EH (cell line): ENCODE measurements at regions not wholly inside any gene's neighbourhood (a gene's known extent, or its start where the extent isn't known, plus 50 kb on each side); places are given as distances from the start of the nearest gene placed in this dataset.
A peak's percentile ranks its signal among the peaks of the same experiment; 100 is the strongest.
"Not testable (repeated sequence)": the region's sequence is repeated elsewhere in the genome, so short reads cannot be mapped to it uniquely, and the experiment has no call there.

ENCODE experiments used
- DNase-seq: peaks from one replicate; pipeline ENCODE4 v3.0.0-alpha.2; 2015; ENCODE audit warnings: low read depth

DNA sequence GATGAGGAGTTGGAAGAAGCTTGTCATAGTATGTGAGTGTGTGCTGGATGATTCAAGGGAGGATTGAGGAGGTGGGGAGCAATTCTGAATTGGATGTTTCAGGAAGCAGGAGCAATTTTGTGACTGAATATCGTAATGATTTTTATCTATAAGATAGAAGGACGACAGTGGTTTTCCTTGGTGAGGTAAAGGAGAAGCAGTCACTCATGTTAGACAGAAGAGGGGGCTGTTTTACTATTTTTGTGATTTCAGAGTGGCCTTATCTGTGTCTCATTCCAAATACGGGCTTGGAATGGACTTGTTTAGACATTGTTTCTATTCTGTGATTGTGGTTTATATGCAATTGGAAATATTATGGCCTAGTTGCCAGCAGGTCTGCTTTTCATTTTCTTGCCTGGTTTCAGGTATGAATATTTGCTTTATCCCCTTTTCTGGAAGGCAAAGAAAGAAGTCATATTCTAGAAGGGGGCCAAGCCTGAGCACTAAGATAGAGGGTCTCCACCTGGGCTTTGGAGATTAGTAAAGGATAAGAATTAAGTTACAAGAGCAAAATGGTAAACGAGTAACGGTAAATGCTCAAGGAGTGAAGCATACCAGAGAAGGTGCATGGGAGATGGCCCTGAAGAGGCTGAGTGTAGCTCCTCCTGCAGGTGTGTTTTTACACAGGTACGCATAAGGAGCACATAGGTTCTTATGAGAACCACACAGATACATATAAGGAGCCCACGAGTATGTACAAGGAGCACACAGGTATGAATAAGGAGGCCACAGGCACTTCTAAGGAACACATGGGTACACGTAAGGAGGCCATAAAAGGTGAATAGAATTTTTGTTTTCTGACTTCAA lies 124.6 kb upstream of the KCNAB1 start:
- DNase-seq = peak; percentile 60

DNA sequence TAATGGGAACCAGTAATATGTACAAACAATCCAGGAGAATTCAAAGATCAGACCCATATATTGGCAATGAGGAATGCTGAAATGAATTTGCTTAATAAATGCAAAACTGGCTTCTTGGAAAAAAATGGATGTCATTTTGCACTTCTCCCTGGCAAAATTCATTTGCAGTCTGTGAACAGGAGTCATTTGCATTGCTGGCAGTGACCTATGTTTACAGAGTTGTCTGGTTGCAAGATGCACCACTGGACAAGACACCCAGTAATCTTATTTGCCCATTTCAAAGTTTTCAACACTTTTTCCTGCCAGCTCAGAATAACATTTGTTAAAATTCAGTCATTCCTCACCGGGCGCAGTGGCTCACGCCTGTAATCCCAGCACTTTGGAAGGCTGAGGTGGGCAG lies 123.5 kb upstream of the KCNAB1 start:
- no peak for DNase-seq

DNA sequence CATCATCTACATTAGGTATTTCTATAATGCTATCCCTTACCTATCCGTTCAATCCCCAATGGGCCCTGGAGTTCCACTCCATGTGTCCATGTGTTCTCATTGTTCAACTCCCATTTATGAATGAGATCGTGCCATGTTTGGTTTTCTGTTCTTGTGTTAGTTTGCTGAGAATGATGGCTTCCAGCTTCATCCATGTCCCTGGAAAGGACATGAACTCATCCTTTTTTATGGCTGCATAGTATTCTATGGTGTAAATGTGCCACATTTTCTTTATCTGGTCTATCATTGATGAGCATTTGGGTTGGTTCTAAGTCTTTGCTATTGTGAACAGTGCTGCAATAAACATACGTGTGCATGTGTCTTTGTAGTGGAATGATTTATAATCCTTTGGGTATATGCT lies 122.2 kb upstream of the KCNAB1 start:
- DNase-seq = not testable (repeated sequence)

DNA sequence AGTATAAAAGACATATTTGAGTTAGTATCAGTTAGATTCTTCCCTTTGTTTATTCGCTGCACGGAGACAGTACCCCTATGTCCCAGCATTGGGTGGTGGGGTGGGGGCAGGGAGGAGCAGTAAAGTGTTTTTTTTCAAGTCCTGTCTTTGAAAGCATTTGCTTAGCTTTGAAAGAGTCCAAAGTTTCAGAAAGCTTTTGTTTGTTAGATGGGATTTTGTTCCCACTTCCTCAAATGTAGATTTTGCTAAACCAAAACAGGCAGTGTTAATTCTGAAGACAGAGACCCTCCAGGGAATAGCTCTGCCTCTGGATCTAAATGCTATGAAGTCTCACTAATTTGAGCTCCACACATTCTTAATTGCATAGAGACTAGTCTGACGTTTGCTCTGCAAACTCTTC lies 114.6 kb upstream of the KCNAB1 start:
- no peak for DNase-seq

DNA sequence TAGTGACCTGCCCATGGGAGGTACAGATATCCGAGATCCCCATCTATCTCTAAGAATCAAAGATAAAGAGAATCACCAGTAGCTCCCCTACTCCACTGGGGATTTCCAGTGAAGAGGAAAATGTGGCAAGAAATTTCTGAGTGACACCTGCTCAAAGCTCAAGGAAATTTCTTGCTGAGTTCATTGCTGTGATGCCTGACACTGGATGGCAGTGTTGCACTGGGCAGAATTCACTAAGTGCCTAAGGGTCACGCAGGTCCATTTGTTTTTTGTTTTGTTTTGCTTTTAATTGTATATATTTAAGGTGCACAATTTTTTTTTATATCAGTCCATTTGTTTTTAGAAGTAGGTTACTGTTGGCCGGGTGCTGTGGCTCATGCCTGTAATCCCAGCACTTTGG lies 109.5 kb upstream of the KCNAB1 start:
- DNase-seq = no peak

DNA sequence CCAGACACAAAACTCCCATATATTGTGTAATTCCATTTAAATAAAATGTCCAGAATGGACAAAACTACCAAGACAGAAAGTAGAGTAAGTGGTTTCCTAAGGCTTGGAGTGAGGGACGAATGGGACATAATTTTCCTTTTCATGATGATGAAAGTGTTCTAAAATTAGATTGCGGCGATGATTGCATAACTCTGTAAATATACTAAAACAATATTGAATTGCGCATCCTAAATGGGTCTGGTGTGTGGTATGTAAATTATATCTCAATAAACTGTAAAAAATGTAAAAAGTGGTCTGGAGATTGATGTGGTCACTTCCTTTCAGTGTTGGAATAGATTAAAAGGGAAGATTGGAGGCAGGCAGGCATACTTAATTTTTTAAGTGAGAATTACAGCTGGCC lies 105.9 kb upstream of the KCNAB1 start:
- DNase-seq = no peak

DNA sequence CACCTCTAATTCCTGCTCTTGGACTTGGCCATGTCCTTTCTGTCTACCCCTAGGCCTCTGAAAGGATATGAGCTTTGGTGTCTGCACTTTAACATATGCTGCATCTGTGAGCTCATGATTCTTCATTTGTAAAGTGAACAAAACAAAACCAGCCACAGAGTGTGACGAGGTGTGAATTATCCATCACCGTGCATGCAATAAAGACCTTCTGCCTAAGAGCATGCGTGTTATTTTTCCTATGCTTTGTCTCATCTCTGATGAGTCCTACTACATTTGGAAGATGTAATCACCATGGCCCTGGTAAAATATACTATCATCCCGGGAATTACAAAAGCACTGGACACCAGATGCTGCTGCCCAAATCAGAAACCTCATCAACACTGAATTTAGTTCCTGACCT lies 103.5 kb upstream of the KCNAB1 start:
- DNase-seq = no peak

DNA sequence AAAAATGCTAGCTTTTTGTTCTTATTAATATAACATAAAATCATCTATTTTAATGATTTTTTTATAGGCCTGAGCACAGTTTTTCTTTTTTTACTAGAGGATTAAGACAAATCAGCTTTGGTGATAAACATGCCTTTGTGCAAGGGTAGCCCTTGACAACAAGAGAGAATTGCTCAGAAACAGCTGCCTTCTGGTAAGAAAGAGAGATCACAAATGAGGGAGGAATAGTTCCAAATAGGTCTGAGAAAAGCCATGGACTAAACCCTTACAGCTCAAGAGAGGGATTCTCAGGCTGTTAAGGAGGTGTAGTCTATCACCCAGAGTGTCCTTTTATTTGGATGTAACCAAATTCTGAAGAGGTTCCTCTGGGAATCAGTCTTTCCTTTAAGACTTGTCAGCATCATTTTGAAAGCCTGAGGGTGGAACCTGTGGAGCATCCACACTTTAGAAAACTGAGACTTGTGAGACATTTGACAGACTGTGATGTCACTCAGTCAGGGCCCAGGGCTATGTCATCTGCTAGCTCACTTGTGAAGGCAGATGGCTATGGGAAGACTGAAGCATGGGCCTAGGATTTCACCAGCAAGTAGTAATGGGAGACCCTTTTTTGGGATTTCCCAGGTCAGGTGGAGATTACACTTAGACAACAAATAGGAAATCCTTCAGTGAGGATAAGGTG lies 102.9 kb upstream of the KCNAB1 start:
- no peak for DNase-seq

DNA sequence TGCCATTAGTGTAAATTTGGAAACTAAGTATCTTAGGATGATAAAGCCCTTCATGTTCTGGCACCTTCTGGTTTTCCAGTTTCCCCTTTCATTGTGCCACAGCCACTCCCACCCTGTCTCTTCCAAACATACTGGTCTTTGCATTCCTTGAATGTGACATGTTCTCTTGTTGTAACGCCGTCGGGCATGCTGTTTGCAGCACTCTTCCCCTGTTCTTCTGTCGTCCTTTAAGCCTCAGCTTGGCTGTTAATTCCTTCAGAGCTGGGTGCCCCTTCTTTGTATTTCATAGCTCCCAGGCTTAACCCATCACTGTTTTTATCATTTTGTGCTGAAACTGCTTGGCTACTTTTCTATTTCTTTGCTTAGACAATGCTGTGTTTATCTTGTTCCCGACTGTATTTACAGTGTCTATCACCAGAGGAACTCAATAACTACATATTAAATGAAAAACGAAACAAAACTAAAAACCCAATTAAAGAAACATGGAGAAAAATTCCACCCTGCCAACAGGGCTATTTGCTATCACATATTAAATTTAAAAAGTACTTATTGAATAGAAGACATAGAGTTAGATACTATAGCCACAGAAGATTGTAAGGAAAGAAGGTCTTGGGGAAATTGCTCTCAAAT lies 95.4 kb upstream of the KCNAB1 start:
- peak; percentile 40 for DNase-seq

DNA sequence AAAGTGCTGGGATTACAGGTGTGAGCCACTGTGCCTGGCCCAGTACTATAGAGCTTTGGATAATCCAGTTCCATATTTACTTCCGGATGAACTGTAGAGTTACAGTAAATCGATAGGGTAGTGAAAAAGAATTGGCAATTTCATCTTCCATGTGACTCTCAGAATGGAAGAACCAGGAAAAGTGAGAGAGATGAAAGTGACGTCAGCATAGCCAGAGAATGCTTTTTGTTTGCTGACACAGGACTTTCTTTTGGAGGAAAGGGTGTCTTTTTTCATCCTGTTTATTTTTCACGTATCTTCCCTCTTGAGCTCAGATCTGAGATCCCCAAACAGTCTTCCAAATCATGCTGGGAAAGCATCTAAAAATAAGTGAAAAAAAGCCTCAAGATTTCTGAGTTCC lies 91.2 kb upstream of the KCNAB1 start:
- DNase-seq = no peak

DNA sequence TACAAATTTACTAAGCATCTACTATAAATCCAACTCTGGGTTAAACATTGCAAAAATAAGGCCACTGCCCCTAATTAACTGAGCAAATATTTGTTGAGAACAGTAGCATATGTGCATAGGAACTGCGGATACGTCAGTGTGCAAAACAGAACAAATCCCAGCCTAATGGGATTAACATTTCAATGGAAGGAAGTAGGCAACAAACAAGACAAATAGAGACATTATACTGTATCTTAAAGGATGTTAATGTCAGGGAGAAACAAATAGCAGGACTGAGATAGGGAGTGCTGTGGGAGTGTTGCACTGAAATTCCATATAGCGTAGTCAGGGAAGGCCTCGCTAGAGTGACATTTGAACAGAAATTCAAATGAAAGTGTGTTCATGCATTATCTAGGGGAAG lies 89.7 kb upstream of the KCNAB1 start:
- DNase-seq = no peak

DNA sequence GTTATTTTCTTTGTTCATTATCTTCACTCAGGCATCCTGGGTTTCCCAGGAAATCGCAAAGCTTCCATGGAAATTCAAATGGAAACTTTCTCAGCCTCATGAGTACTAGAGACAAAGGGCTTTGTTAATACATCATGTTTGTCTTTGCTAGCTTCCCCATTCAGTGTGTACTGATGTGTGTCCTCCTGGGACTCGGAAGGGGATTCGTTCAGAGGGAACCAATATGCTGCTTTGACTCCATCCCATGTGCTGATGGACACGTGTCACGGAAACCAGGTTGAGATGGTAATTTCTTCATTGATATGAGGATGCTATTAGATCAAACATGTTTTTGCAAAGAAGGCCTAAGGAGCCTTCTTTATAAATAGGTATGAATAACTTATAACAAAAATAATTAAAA lies 87.0 kb upstream of the KCNAB1 start:
- DNase-seq = no peak

DNA sequence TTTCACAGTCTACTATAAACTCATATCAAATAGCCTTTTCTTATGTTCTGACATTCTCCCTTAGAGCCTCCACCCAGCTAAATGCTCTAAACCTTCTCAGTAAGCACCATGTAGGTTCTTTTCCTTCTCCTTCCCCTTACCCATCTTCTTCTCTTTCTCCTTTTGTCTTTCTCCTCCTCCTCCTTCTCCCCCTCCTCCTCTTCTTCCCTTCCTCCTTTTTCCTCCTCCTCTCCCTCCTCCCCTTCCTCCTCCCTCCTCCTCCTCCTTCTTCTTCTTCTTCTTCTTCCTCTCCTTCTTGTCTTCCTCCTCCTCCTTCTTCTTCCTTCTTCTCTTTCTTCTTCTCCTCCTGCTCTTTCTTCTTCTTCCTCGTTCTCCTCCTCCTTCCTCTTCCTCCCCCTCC lies 85.2 kb upstream of the KCNAB1 start:
- no peak for DNase-seq

DNA sequence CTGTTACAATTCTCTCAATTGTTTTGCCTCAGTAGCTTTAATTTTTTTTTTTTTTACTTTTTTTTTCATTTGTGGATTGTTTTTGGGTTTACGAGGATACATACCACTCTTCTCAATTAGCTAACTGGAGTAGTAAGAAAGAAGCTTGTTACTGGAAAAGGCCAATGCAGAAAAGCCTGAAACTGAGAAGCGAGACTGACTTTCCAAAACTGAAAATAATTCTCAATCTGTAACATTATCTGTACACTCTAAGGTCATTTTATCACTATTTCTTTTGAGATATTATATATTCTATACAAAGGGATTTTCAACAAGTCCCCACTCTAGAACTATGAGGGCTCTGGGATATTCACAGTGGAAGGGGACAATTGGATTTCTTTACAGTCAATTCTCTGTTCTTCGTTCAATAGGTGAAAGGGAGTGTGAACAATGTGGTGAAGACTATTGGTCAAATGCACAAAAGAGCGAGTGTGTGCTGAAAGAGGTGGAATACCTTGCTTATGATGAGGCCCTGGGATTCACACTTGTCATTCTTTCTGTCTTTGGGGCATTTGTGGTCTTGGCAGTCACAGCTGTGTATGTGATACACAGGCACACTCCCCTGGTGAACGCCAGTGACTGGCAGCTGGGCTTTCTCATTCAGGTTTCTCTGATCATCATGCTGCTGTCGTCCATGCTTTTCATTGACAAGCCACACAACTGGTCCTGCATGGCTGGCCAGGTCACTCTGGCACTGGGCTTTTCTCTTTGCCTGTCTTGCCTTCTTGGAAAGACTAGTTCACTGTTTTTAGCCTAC lies 83.9 kb upstream of the KCNAB1 start:
- DNase-seq = no peak

DNA sequence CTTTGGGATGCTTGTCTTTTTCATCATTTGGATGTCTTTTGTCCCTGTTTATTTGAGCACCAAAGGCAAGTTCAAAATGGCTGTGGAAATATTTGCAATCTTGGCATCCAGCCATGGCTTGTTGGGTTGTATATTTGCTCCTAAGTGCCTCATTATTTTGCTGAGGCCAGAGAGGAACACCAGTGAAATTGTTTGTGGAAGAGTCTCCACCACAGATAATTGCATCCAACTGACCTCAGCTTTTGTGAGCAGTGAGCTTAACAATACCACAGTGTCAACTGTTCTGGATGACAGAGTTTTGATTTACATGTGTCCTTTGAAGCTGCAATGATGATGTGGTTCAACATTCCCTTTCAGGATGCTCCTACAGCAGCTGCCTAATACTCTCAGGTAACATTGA lies 83.0 kb upstream of the KCNAB1 start:
- DNase-seq = peak; percentile 4

DNA sequence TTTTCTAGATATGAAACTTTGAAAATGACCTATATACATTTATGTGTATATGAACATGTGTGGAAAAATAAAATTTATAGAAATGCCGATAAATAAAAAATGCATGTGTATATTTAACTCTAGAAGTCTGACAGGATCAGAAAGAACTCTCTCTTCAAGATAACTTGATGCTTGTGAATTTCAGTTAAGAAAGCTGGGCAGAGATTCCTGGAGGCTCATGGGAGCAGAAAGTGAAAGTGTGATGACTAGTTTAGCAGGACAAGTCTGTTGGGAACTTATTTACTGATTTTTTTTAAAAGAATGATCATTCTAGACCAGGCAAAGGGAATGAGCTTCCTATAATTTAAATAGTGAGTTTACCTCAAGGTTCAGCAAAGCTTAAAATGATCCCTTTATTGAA lies 81.5 kb upstream of the KCNAB1 start:
- DNase-seq = peak; percentile 6

DNA sequence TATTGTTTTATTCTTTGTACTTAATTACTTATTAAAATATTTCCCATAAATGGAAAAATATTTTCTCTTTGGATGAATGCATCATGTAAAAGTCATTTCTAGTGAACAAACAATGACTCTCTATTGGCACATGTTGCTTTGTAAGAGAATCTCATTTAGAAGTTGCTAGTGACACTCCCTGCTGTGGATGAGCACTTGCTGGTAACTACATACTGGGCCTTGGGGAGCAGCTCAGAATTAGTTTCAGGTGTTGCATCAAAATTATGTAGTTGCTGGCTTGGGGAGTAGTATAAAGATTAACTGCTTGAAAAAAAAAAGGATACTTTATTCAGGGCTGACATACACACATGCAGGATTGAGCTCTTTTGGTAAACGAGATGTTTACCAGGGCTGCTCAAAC lies 80.3 kb upstream of the KCNAB1 start:
- no peak for DNase-seq

DNA sequence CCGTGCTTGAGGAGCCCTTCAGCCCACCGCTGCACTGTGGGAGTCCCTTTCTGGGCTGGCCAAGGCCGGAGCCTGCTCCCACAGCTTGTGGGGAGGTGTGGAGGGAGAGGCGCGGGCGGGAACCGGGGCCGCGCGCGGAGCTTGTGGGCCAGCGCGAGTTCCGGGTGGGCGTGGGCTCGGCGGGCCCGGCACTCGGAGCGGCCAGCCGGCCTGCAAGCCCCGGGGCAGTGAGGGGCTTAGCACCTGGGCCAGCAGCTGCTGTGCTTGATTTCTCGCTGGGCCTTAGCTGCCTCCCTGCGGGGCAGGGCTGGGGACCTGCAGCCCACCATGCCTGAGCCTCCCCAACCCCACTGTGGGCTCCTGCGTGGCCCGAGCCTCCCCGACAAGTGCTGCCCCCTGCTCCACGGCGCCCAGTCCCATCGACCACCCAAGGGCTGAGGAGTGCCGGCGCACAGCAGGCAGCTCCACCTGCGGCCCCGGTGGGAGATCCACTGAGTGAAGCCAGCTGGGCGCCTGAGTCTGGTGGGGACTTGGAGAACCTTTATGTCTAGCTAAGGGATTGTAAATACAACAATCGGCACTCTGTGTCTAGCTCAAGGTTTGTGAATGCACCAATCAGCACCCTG lies 79.0 kb upstream of the KCNAB1 start:
- DNase-seq = not testable (repeated sequence)

DNA sequence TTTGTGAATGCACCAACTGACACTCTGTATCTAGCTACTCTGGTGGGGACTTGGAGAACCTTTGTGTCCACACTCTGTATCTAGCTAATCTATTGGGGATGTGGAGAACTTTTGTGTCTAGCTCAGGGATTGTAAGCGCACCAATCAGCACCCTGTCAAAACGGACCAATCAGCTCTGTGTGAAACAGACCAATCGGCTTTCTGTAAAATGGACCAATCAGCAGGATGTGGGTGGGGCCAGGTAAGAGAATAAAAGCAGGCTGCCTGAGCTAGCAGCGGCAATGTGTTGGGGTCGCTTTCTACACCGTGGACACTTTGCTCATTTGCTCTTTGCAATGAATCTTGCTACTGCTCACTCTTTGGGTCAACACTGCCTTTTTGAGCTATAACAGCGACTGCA lies 78.5 kb upstream of the KCNAB1 start:
- not testable (repeated sequence) for DNase-seq

DNA sequence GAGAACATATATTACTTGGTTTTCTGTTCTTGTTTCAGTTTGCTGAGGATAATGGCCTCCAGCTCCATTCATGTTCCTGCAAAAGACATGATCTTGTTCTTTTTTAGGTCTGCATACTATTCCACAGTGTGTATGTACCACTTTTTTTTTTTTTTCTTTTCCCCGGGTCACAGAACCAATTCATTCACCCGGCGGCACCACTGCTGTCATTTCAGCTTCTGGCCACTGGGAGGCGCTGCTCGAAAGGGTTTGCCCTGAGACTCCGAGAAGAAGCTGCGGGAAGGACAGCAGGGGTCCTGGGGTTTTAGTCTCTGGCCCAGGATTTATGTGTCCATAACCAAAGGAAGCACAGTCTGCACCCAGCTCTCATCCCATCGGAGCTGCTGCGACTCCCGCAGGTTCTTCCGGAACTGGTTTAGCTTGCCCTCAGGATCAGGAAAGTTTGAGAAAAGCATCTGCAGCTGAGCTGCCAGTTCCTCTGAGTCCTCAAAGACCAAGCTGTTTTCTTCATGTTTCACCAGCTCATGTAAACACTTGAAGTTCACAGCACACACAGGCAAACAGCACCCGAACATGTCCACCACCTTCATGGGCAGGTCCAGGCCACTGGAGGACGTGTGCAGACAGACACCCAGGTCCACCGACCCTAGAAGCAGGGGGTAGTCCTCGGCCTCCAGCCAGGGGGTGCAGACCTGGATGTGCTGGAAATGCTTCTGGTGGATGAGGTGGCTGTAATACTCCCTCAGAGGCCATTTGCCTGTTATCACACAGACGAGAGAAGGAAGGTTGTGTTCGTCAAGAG lies 76.3 kb upstream of the KCNAB1 start:
- DNase-seq = peak; percentile 9

DNA sequence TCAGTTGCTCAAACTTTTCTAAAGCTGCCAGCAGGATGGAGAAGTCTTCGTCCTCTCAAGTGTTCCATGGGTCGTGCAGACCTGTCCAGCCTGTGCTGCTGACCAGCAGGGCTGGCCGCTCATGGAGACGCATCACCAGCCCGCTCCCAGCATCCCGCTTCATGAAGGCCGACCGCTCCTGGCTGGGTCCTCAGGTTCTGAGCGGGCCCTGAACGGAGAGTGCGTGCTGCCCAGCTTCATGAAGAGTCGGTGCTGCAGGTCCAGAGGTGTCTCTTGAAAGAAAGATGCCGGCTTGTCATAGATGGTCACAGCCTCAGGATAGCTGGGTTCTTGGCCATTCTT lies 75.8 kb upstream of the KCNAB1 start:
- no peak for DNase-seq
